DND-41 (cell line): ENCODE measurements at regions not wholly inside any gene's neighbourhood (a gene's known extent, or its start where the extent isn't known, plus 50 kb on each side); places are given as distances from the start of the nearest gene placed in this dataset.

Experiments used
- EZH2 ChIP-seq: IDR thresholded peaks from 3 replicates; pipeline ENCODE4 v1.6.1; 2012; ENCODE audit warnings: borderline replicate concordance, low read depth, mild to moderate bottlenecking, moderate library complexity, low read length, inconsistent platforms; ENCODE audit not compliant: severe bottlenecking
- TF ChIP-seq, protein P1 (sequence below): IDR thresholded peaks from 2 replicates; pipeline ENCODE4 v1.5.1; 2012; ENCODE audit warnings: borderline replicate concordance, low read length, moderate library complexity, mild to moderate bottlenecking; ENCODE audit not compliant: poor library complexity, severe bottlenecking; ENCODE audit errors: extremely low read depth

DNA sequence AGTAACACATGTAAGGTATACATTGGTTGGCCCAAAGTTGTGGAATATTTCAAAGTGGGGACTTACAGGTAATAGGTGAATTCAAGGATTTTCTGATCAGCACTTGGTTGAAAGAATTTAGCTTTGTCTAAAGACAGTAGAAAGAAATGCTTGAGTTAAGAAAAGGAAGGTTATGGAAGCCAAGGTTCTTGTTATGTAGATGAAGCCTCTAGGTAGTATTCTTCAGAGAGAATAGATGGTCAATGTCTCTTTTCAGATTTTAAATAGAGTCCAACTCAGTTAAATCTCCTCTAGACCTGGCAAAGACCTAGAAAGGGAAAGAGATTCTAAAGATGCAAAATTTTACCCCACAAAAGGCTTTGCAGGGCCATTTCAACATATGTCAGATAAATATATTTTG lies 157.4 kb downstream of the ANKRD30B start:
- TF ChIP-seq, protein P1, sequence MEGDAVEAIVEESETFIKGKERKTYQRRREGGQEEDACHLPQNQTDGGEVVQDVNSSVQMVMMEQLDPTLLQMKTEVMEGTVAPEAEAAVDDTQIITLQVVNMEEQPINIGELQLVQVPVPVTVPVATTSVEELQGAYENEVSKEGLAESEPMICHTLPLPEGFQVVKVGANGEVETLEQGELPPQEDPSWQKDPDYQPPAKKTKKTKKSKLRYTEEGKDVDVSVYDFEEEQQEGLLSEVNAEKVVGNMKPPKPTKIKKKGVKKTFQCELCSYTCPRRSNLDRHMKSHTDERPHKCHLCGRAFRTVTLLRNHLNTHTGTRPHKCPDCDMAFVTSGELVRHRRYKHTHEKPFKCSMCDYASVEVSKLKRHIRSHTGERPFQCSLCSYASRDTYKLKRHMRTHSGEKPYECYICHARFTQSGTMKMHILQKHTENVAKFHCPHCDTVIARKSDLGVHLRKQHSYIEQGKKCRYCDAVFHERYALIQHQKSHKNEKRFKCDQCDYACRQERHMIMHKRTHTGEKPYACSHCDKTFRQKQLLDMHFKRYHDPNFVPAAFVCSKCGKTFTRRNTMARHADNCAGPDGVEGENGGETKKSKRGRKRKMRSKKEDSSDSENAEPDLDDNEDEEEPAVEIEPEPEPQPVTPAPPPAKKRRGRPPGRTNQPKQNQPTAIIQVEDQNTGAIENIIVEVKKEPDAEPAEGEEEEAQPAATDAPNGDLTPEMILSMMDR, result no peak
- no peak for TF ChIP-seq EZH2
